SU-DHL-6 (cell line): ENCODE measurements at regions not wholly inside any gene's neighbourhood (a gene's known extent, or its start where the extent isn't known, plus 50 kb on each side); places are given as distances from the start of the nearest gene placed in this dataset.

Experiments used
- H2AFZ ChIP-seq: fragments of 200-600 bp; sonication (generic); 2 replicates; pipeline ENCODE4 v1.6.1; 2014; ENCODE audit warnings: low read depth, mild to moderate bottlenecking, moderate library complexity, mixed read lengths, antibody characterized with exemption, low read length; ENCODE audit not compliant: severe bottlenecking
- H3F3A ChIP-seq: fragments of 200-600 bp; shearing (Covaris generic); 2 replicates; pipeline ENCODE4 v1.6.0; 2016; ENCODE audit warnings: antibody characterized with exemption, mild to moderate bottlenecking; ENCODE audit not compliant: insufficient read depth
- H3K27ac ChIP-seq: fragments of 200-600 bp; sonication (generic); 2 replicates; pipeline ENCODE4 v1.5.1; 2016; ENCODE audit warnings: low read depth, mild to moderate bottlenecking, low read length, moderate library complexity, mixed read lengths
- H3K27me3 ChIP-seq: fragments of 200-600 bp; sonication (generic), shearing (Covaris generic); 2 replicates; pipeline ENCODE4 v1.6.0; 2014; ENCODE audit warnings: mild to moderate bottlenecking, low read length
- H3K36me3 ChIP-seq: fragments of 200-600 bp; sonication (generic); 2 replicates; pipeline ENCODE4 v1.6.1; 2014; ENCODE audit warnings: mild to moderate bottlenecking, low read length, mixed read lengths
- H3K4me2 ChIP-seq: fragments of 300-600, 200-600 bp; shearing (Covaris generic), sonication (generic); 2 replicates; pipeline ENCODE4 v1.6.0; 2014; ENCODE audit warnings: low read length, low read depth, mild to moderate bottlenecking; ENCODE audit not compliant: poor library complexity, severe bottlenecking
- H3K4me3 ChIP-seq: fragments of 200-600 bp; sonication (generic); 2 replicates; pipeline ENCODE4 v1.5.1; 2014; ENCODE audit warnings: antibody characterized with exemption, low read length, mild to moderate bottlenecking, mixed read lengths; ENCODE audit not compliant: insufficient read depth, poor library complexity, severe bottlenecking
- H3K79me2 ChIP-seq: fragments of 200-600 bp; sonication (generic); 2 replicates; pipeline ENCODE4 v1.6.1; 2014; ENCODE audit warnings: mild to moderate bottlenecking, low read length, moderate library complexity; ENCODE audit not compliant: insufficient read depth
- H3K9ac ChIP-seq: fragments of 200-600 bp; sonication (generic); 2 replicates; pipeline ENCODE4 v1.7.0; 2014; ENCODE audit warnings: mild to moderate bottlenecking, low read length
- H3K9me2 ChIP-seq: fragments of 200-600 bp; sonication (generic); replicated peaks from 2 replicates; pipeline ENCODE4 v1.6.1; 2014; ENCODE audit warnings: low read length; ENCODE audit not compliant: insufficient read depth
- H3K9me3 ChIP-seq: fragments of 200-600 bp; sonication (generic); 2 replicates; pipeline ENCODE4 v1.6.1; 2014; ENCODE audit warnings: low read length, mixed read lengths; ENCODE audit not compliant: insufficient read depth
- H4K20me1 ChIP-seq: fragments of 200-600 bp; sonication (generic); 2 replicates; pipeline ENCODE4 v1.6.1; 2014; ENCODE audit warnings: low read depth, mild to moderate bottlenecking, antibody characterized with exemption, low read length, moderate library complexity, mixed read lengths
- EZH2phosphoT487 ChIP-seq: fragments of 200-600 bp; sonication (generic), shearing (Covaris generic); conservative IDR thresholded peaks from 2 replicates; pipeline ENCODE4 v1.6.1; 2018; ENCODE audit warnings: mild to moderate bottlenecking, antibody characterized with exemption, low read length, moderate library complexity, mixed read lengths
- TF ChIP-seq, protein P1 (sequence below): fragments of 200-600 bp; sonication (generic); IDR thresholded peaks from one replicate; pipeline ENCODE4 v1.5.1; 2017; ENCODE audit warnings: antibody characterized with exemption, mild to moderate bottlenecking, low read length, moderate library complexity; ENCODE audit not compliant: insufficient read depth, poor library complexity, severe bottlenecking

DNA sequence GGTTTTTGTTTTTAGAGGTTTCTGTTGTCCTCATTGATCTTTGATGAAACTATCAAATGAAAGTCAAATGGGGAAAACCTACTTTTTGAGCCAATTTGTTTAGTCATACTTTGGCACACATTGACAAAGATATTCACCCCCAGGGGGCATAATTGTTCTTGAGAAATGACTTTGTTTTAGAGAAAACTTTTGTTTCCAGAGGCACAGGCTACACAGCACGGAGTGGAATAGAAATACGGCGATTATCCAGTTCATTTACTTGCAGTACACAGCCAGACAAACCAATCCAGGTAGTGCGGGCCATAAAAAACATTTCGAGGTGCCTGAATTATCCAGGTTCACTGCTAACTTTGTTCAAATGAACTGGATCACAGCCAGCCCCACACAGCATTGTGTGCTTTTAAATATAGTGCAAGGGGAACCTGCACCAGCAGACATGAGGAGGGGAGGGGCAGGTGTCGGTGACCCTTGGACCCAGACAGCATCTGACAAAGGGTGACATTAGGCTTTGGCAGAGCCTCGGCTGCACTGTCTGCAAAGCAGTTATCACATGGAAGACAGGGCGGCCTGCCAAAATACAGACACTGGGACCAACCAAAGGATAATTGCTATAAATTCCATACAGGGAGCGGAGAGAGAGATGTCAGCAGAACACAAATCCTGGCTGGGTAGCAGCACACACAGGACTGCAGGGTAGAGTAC, 179.6 kb upstream of the NOCT start:
- Histone ChIP-seq H3K27ac (no peak overlapping the region), H3F3A (no peaks in the 10 kb centered on the region), H3K9ac (no peak overlapping the region), H3K79me2 (no peaks in the 10 kb centered on the region), H3K9me3 (no peaks in the 10 kb centered on the region), H3K9me2 (no peaks in the 10 kb centered on the region), H3K36me3 (no peaks in the 10 kb centered on the region), H2AFZ (no peak overlapping the region), H3K4me3 (no peak overlapping the region), H4K20me1 (no peaks in the 10 kb centered on the region), H3K4me2 (no peak overlapping the region), H3K27me3 (no peaks in the 10 kb centered on the region)
- no peak for TF ChIP-seq EZH2phosphoT487
- TF ChIP-seq, protein P1, sequence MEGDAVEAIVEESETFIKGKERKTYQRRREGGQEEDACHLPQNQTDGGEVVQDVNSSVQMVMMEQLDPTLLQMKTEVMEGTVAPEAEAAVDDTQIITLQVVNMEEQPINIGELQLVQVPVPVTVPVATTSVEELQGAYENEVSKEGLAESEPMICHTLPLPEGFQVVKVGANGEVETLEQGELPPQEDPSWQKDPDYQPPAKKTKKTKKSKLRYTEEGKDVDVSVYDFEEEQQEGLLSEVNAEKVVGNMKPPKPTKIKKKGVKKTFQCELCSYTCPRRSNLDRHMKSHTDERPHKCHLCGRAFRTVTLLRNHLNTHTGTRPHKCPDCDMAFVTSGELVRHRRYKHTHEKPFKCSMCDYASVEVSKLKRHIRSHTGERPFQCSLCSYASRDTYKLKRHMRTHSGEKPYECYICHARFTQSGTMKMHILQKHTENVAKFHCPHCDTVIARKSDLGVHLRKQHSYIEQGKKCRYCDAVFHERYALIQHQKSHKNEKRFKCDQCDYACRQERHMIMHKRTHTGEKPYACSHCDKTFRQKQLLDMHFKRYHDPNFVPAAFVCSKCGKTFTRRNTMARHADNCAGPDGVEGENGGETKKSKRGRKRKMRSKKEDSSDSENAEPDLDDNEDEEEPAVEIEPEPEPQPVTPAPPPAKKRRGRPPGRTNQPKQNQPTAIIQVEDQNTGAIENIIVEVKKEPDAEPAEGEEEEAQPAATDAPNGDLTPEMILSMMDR = no peak

DNA sequence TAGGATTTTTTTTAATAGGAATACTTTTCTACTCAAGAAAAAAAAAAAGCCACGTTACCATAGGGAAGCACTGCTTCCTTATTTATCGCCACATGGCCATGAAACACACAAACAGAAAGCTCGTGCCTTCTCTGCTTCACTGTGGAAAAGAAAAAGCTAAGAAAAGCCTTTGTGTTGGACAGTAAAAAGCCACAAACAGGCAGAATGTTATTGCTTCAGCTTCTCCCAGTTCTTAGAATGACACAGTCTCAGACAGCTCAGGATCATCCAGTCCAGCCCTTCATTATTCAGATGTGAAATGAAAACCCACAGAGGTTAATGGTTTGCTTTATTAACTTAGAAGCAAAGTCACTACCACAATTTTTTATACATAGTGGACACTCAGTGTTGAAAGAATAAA, 181.6 kb upstream of the NOCT start:
- TF ChIP-seq EZH2phosphoT487 = no peak
- TF ChIP-seq, protein P1 = no peak
- Histone ChIP-seq H2AFZ (no peak overlapping the region), H3K36me3 (no peaks in the 10 kb centered on the region), H3K79me2 (no peaks in the 10 kb centered on the region), H3K9ac (no peak overlapping the region), H3F3A (no peaks in the 10 kb centered on the region), H3K4me3 (no peak overlapping the region), H3K4me2 (no peak overlapping the region), H4K20me1 (no peaks in the 10 kb centered on the region), H3K9me3 (no peaks in the 10 kb centered on the region), H3K9me2 (no peaks in the 10 kb centered on the region), H3K27ac (no peak overlapping the region), H3K27me3 (no peaks in the 10 kb centered on the region)

DNA sequence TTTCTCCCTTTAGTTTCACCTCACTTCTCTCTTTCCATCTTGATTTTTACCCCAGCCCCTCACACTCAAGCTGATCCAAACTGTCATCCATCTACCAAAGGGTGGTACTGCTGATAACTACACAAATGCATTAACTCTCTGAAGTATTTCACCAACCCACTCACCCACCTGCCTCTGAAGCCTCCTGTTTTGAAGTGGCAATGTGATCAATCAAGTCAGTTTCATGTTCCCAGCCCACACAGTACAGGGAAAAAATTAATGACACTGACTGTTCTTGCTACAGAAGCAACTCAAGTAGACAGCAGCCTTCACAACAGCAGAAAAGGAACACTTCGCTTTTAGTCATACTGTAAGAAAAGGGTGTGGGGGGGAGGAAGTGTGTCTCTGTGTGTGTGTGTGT, 183.0 kb upstream of the NOCT start:
- Histone ChIP-seq H3K4me3 (no peak overlapping the region), H3K79me2 (no peaks in the 10 kb centered on the region), H2AFZ (no peak overlapping the region), H3F3A (no peaks in the 10 kb centered on the region), H3K27me3 (no peaks in the 10 kb centered on the region), H3K36me3 (no peaks in the 10 kb centered on the region), H3K27ac (no peak overlapping the region), H3K9me3 (no peaks in the 10 kb centered on the region), H3K9ac (no peak overlapping the region), H4K20me1 (no peaks in the 10 kb centered on the region), H3K9me2 (no peaks in the 10 kb centered on the region), H3K4me2 (no peak overlapping the region)
- no peak for TF ChIP-seq EZH2phosphoT487
- TF ChIP-seq, protein P1 = no peak
